ENCODE measurements at regions not wholly inside any gene's neighbourhood (a gene's known extent, or its start where the extent isn't known, plus 50 kb on each side); places are given as distances from the start of the nearest gene placed in this dataset.

GRCh38 chr3:99400352-99400751 is 238.0 kb upstream of the COL8A1 start:
- DNase-seq (ENCODE audit: low spot score) = no peak
- in situ Hi-C loops (cut with HindIII; ENCODE audit: low sequenced_read_pairs) = no loop called here

GRCh38 chr3:99396651-99397275 is 241.6 kb upstream of the COL8A1 start:
- DNase-seq (ENCODE audit: low spot score) = no peak
- in situ Hi-C loops (cut with HindIII; ENCODE audit: low sequenced_read_pairs) = no loop called here

GRCh38 chr3:99394831-99395778 is 243.3 kb upstream of the COL8A1 start:
- DNase-seq (ENCODE audit: low spot score) = no peak
- in situ Hi-C loops (cut with HindIII; ENCODE audit: low sequenced_read_pairs) = no loop called here

- DNase-seq (ENCODE audit: low spot score) = no peak
- in situ Hi-C loops (cut with HindIII; ENCODE audit: low sequenced_read_pairs) = no loop called here
Measured at GRCh38 chr3:99393961-99394360, 244.4 kb upstream of the COL8A1 start.

- no peak for DNase-seq (ENCODE audit: low spot score)
- in situ Hi-C loops (cut with HindIII; ENCODE audit: low sequenced_read_pairs) = no loop called here
Measured at GRCh38 chr3:99388780-99389179, 249.6 kb upstream of the COL8A1 start.

GRCh38 chr3:99384596-99384995 is 253.8 kb upstream of the COL8A1 start:
- in situ Hi-C loops (cut with HindIII; ENCODE audit: low sequenced_read_pairs) = no loop called here
- DNase-seq (ENCODE audit: low spot score) = no peak

- in situ Hi-C loops (cut with HindIII; ENCODE audit: low sequenced_read_pairs) = no loop called here
- DNase-seq (ENCODE audit: low spot score) = no peak
Measured at GRCh38 chr3:99376926-99377325, 261.5 kb upstream of the COL8A1 start.

GRCh38 chr3:99373846-99374210 is 264.6 kb upstream of the COL8A1 start:
- in situ Hi-C loops (cut with HindIII; ENCODE audit: low sequenced_read_pairs) = no loop called here
- no peak for DNase-seq (ENCODE audit: low spot score)

GRCh38 chr3:99373088-99373845 is 265.1 kb upstream of the COL8A1 start:
- in situ Hi-C loops (cut with HindIII; ENCODE audit: low sequenced_read_pairs) = no loop called here
- no peak for DNase-seq (ENCODE audit: low spot score)

- in situ Hi-C loops (cut with HindIII; ENCODE audit: low sequenced_read_pairs) = no loop called here
Measured at GRCh38 chr3:99366663-99367429, 271.5 kb upstream of the COL8A1 start.

GRCh38 chr3:99365979-99366378 is 272.4 kb upstream of the COL8A1 start:
- in situ Hi-C loops (cut with HindIII; ENCODE audit: low sequenced_read_pairs) = no loop called here
- no peak for DNase-seq (ENCODE audit: low spot score)

More at GRCh38 chr3:99366663-99367429, 271.5 kb upstream of the COL8A1 start:
- no peak for DNase-seq (ENCODE audit: low spot score)

GRCh38 chr3:99365396-99365795 is 273.0 kb upstream of the COL8A1 start:
- in situ Hi-C loops (cut with HindIII; ENCODE audit: low sequenced_read_pairs) = no loop called here

GRCh38 chr3:99357131-99357530 is 281.3 kb upstream of the COL8A1 start:
- DNase-seq (ENCODE audit: low spot score) = no peak
- in situ Hi-C loops (cut with HindIII; ENCODE audit: low sequenced_read_pairs) = no loop called here

More at GRCh38 chr3:99365396-99365795, 273.0 kb upstream of the COL8A1 start:
- DNase-seq (ENCODE audit: low spot score) = no peak

- DNase-seq (ENCODE audit: low spot score) = no peak
- in situ Hi-C loops (cut with HindIII; ENCODE audit: low sequenced_read_pairs) = no loop called here
Measured at GRCh38 chr3:99356696-99357095, 281.7 kb upstream of the COL8A1 start.

GRCh38 chr3:99355465-99355864 is 282.9 kb upstream of the COL8A1 start:
- in situ Hi-C loops (cut with HindIII; ENCODE audit: low sequenced_read_pairs) = no loop called here
- DNase-seq (ENCODE audit: low spot score) = no peak

GRCh38 chr3:99352811-99353210 is 285.6 kb upstream of the COL8A1 start:
- DNase-seq (ENCODE audit: low spot score) = no peak
- in situ Hi-C loops (cut with HindIII; ENCODE audit: low sequenced_read_pairs) = no loop called here

GRCh38 chr3:99351122-99351521 is 287.3 kb upstream of the COL8A1 start:
- no peak for DNase-seq (ENCODE audit: low spot score)
- in situ Hi-C loops (cut with HindIII; ENCODE audit: low sequenced_read_pairs) = no loop called here

- in situ Hi-C loops (cut with HindIII; ENCODE audit: low sequenced_read_pairs) = no loop called here
- no peak for DNase-seq (ENCODE audit: low spot score)
Measured at GRCh38 chr3:99348451-99348850, 289.9 kb upstream of the COL8A1 start.

- DNase-seq (ENCODE audit: low spot score) = no peak
- in situ Hi-C loops (cut with HindIII; ENCODE audit: low sequenced_read_pairs) = no loop called here
Measured at GRCh38 chr3:99344216-99344615, 294.2 kb upstream of the COL8A1 start.

Measured in G401 (cell line).